Muscle of leg (tissue), 3 donors: ENCODE measurements at regions not wholly inside any gene's neighbourhood (a gene's known extent, or its start where the extent isn't known, plus 50 kb on each side); places are given as distances from the start of the nearest gene placed in this dataset.
"Not testable (repeated sequence)": the region's sequence is repeated elsewhere in the genome, so short reads cannot be mapped to it uniquely, and the experiment has no call there.

Source experiments
- DNase-seq: peaks from one replicate; pipeline ENCODE4 v3.0.0; 2013
- H3K27ac ChIP-seq: one replicate; pipeline ENCODE4 v1.5.1; 2013; ENCODE audit warnings: mild to moderate bottlenecking, low read length, control low read depth
- H3K27me3 ChIP-seq: one replicate; pipeline ENCODE4 v1.6.1; 2013; ENCODE audit warnings: low read length; ENCODE audit not compliant: control insufficient read depth, insufficient read depth
- H3K36me3 ChIP-seq: one replicate; pipeline ENCODE4 v1.6.1; 2013; ENCODE audit warnings: low read length; ENCODE audit not compliant: control insufficient read depth, insufficient read depth
- H3K4me1 ChIP-seq: one replicate; pipeline ENCODE4 v1.6.1; 2013; ENCODE audit warnings: low read length; ENCODE audit not compliant: control insufficient read depth, insufficient read depth
- H3K4me3 ChIP-seq: one replicate; pipeline ENCODE4 v1.5.1; 2013; ENCODE audit warnings: low read length, control low read depth
- H3K9me3 ChIP-seq: replicated peaks from 2 replicates; pipeline ENCODE4 v1.6.1; 2013; ENCODE audit warnings: low read depth, low read length; ENCODE audit not compliant: control insufficient read depth
- WGBS: methylation state at CpG from one replicate; pipeline ENCODE4 v1.1.5; 2013; ENCODE audit warnings: missing lambda C conversion rate; ENCODE audit not compliant: insufficient coverage; 5-methylcytosine and 5-hydroxymethylcytosine counted together

GRCh38 chr7:65776677-65777076, 96.2 kb upstream of the VKORC1L1 start:
- not testable (repeated sequence) for H3K4me1 ChIP-seq, H3K36me3 ChIP-seq, H3K27me3 ChIP-seq, H3K4me3 ChIP-seq, DNase-seq, H3K9me3 ChIP-seq, H3K27ac ChIP-seq
- WGBS: no CpG with 5 or more reads among the region's 6 CpGs

GRCh38 chr7:65789943-65790342, 82.9 kb upstream of the VKORC1L1 start:
- H3K9me3 ChIP-seq, H3K4me1 ChIP-seq, H3K27me3 ChIP-seq, H3K36me3 ChIP-seq, H3K27ac ChIP-seq, H3K4me3 ChIP-seq, DNase-seq: not testable (repeated sequence)
- no CpG with 5 or more reads among the region's 5 CpGs for WGBS

GRCh38 chr7:65791788-65792187, 81.1 kb upstream of the VKORC1L1 start:
- H3K27ac ChIP-seq, H3K36me3 ChIP-seq, H3K4me1 ChIP-seq, H3K27me3 ChIP-seq, DNase-seq, H3K4me3 ChIP-seq, H3K9me3 ChIP-seq: not testable (repeated sequence)
- no CpG with 5 or more reads among the region's 1 CpG for WGBS

- H3K4me3 ChIP-seq, DNase-seq, H3K27ac ChIP-seq, H3K27me3 ChIP-seq, H3K4me1 ChIP-seq, H3K9me3 ChIP-seq, H3K36me3 ChIP-seq: not testable (repeated sequence)
- WGBS: no CpG with 5 or more reads among the region's 4 CpGs
Measured at GRCh38 chr7:65792726-65793125, 80.1 kb upstream of the VKORC1L1 start.

- 15% methylated on average over 1 of the region's 3 CpGs for WGBS
Measured at GRCh38 chr7:65794671-65795391, 78.0 kb upstream of the VKORC1L1 start.

GRCh38 chr7:65795392-65795716, 77.5 kb upstream of the VKORC1L1 start:
- not testable (repeated sequence) for H3K4me3 ChIP-seq, H3K36me3 ChIP-seq, H3K9me3 ChIP-seq, H3K4me1 ChIP-seq, H3K27ac ChIP-seq, H3K27me3 ChIP-seq, DNase-seq
- WGBS: 100% methylated on average over 1 of the region's 4 CpGs

More at GRCh38 chr7:65794671-65795391, 78.0 kb upstream of the VKORC1L1 start:
- H3K36me3 ChIP-seq, H3K27ac ChIP-seq, H3K4me1 ChIP-seq, H3K4me3 ChIP-seq, H3K27me3 ChIP-seq, DNase-seq, H3K9me3 ChIP-seq: not testable (repeated sequence)

- H3K27me3 ChIP-seq: no peaks in the 10 kb centered on the region
- H3K9me3 ChIP-seq: no peaks in the 10 kb centered on the region
- H3K4me3 ChIP-seq: no peak overlapping the region
- no peak overlapping the region for H3K27ac ChIP-seq
- H3K4me1 ChIP-seq: no peaks in the 10 kb centered on the region
- DNase-seq: no peak
- 100% methylated on average over 2 of the region's 4 CpGs for WGBS
- H3K36me3 ChIP-seq: no peaks in the 10 kb centered on the region
Measured at GRCh38 chr7:65796205-65796604, 76.7 kb upstream of the VKORC1L1 start.

- not testable (repeated sequence) for DNase-seq, H3K4me1 ChIP-seq, H3K27me3 ChIP-seq, H3K4me3 ChIP-seq, H3K27ac ChIP-seq, H3K9me3 ChIP-seq, H3K36me3 ChIP-seq
- 100% methylated on average over 6 of the region's 9 CpGs for WGBS
Measured at GRCh38 chr7:65797086-65797485, 75.8 kb upstream of the VKORC1L1 start.

- H3K27me3 ChIP-seq, H3K36me3 ChIP-seq, H3K27ac ChIP-seq, H3K4me3 ChIP-seq, DNase-seq, H3K9me3 ChIP-seq, H3K4me1 ChIP-seq: not testable (repeated sequence)
- WGBS: 95% methylated on average over 5 of the region's 5 CpGs
Measured at GRCh38 chr7:65797566-65797965, 75.3 kb upstream of the VKORC1L1 start.

- DNase-seq: no peak
- Histone ChIP-seq H3K27ac (no peak overlapping the region), H3K9me3 (no peaks in the 10 kb centered on the region), H3K27me3 (no peaks in the 10 kb centered on the region), H3K4me3 (no peak overlapping the region), H3K36me3 (no peaks in the 10 kb centered on the region), H3K4me1 (no peaks in the 10 kb centered on the region)
- 83% methylated on average over 3 of the region's 5 CpGs for WGBS
Measured at GRCh38 chr7:65798111-65799075, 74.5 kb upstream of the VKORC1L1 start.
